HL-60 (cell line): ENCODE measurements at regions not wholly inside any gene's neighbourhood (a gene's known extent, or its start where the extent isn't known, plus 50 kb on each side); places are given as distances from the start of the nearest gene placed in this dataset.
"Not testable (repeated sequence)": the region's sequence is repeated elsewhere in the genome, so short reads cannot be mapped to it uniquely, and the experiment has no call there.

ENCODE experiments used
- DNase-seq, 2 experiments: peaks; one replicate each; pipeline ENCODE4 v3.0.0-alpha.2; 2010 to 2020; ENCODE audit warnings: low read depth in 1 of 2, low spot score in 1 of 2
- H3K27ac ChIP-seq: fragments of 250-450 bp; sonication (Bioruptor Pico); replicated peaks from 2 replicates; pipeline ENCODE4 v1.5.1; 2020; ENCODE audit warnings: mild to moderate bottlenecking, moderate library complexity
- H3K27me3 ChIP-seq: fragments of 250-450 bp; sonication (Bioruptor Pico); 2 replicates; pipeline ENCODE4 v1.5.1; 2021; ENCODE audit warnings: mild to moderate bottlenecking, moderate library complexity; ENCODE audit not compliant: insufficient read depth, poor library complexity, severe bottlenecking
- H3K4me3 ChIP-seq: replicated peaks from 2 replicates; pipeline ENCODE4 v1.5.1; 2011; ENCODE audit warnings: mild to moderate bottlenecking, control low read depth, low read length; ENCODE audit not compliant: insufficient read depth
- GABPA ChIP-seq: IDR thresholded peaks from 2 replicates; pipeline ENCODE4 v1.6.1; 2012; ENCODE audit warnings: low read depth
- POLR2AphosphoS5 ChIP-seq: IDR thresholded peaks from 2 replicates; pipeline ENCODE4 v1.6.1; 2012; ENCODE audit warnings: low read depth
- SPI1 ChIP-seq: IDR thresholded peaks from 2 replicates; pipeline ENCODE4 v1.6.1; 2012; ENCODE audit warnings: low read depth, mild to moderate bottlenecking, borderline replicate concordance
- TF ChIP-seq, protein P1 (sequence below): IDR thresholded peaks from one replicate; pipeline ENCODE4 v1.5.1; 2011; ENCODE audit warnings: low read length, control low read depth, inconsistent platforms; ENCODE audit not compliant: insufficient read depth
- TF ChIP-seq, protein P2 (sequence below): IDR thresholded peaks from 2 replicates; pipeline ENCODE4 v1.6.1; 2012; ENCODE audit warnings: low read depth; ENCODE audit not compliant: insufficient replicate concordance

DNA sequence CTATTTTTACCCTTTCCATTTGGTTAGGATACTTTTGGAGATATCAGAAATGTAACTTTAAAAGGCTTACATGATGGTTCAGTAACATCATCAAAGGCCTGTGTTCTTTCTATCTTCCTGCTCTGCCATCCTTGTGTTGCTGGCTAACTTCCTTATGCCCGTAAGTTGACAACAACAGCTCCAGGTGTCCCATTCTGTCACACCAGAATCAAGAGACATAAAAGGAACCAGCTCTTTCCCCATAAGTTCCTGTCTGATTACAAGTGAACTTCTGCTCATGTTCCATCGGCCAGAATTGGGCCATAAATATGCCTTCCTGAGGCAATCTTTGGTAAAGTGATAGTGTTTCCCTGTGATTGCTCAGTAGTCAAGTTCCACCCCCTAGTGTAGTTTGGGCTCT is 92.4 kb downstream of the FAM170A start:
- H3K27ac ChIP-seq, result no peak overlapping the region
- H3K4me3 ChIP-seq, result no peak overlapping the region
- DNase-seq, result no peak
- H3K27me3 ChIP-seq, result no peaks in the 10 kb centered on the region
- TF ChIP-seq GABPA, result no peak
- TF ChIP-seq, protein P1, sequence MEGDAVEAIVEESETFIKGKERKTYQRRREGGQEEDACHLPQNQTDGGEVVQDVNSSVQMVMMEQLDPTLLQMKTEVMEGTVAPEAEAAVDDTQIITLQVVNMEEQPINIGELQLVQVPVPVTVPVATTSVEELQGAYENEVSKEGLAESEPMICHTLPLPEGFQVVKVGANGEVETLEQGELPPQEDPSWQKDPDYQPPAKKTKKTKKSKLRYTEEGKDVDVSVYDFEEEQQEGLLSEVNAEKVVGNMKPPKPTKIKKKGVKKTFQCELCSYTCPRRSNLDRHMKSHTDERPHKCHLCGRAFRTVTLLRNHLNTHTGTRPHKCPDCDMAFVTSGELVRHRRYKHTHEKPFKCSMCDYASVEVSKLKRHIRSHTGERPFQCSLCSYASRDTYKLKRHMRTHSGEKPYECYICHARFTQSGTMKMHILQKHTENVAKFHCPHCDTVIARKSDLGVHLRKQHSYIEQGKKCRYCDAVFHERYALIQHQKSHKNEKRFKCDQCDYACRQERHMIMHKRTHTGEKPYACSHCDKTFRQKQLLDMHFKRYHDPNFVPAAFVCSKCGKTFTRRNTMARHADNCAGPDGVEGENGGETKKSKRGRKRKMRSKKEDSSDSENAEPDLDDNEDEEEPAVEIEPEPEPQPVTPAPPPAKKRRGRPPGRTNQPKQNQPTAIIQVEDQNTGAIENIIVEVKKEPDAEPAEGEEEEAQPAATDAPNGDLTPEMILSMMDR, result no peak
- TF ChIP-seq, protein P2, sequence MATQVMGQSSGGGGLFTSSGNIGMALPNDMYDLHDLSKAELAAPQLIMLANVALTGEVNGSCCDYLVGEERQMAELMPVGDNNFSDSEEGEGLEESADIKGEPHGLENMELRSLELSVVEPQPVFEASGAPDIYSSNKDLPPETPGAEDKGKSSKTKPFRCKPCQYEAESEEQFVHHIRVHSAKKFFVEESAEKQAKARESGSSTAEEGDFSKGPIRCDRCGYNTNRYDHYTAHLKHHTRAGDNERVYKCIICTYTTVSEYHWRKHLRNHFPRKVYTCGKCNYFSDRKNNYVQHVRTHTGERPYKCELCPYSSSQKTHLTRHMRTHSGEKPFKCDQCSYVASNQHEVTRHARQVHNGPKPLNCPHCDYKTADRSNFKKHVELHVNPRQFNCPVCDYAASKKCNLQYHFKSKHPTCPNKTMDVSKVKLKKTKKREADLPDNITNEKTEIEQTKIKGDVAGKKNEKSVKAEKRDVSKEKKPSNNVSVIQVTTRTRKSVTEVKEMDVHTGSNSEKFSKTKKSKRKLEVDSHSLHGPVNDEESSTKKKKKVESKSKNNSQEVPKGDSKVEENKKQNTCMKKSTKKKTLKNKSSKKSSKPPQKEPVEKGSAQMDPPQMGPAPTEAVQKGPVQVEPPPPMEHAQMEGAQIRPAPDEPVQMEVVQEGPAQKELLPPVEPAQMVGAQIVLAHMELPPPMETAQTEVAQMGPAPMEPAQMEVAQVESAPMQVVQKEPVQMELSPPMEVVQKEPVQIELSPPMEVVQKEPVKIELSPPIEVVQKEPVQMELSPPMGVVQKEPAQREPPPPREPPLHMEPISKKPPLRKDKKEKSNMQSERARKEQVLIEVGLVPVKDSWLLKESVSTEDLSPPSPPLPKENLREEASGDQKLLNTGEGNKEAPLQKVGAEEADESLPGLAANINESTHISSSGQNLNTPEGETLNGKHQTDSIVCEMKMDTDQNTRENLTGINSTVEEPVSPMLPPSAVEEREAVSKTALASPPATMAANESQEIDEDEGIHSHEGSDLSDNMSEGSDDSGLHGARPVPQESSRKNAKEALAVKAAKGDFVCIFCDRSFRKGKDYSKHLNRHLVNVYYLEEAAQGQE, result no peak
- no peak for TF ChIP-seq SPI1
- no peak for TF ChIP-seq POLR2AphosphoS5

DNA sequence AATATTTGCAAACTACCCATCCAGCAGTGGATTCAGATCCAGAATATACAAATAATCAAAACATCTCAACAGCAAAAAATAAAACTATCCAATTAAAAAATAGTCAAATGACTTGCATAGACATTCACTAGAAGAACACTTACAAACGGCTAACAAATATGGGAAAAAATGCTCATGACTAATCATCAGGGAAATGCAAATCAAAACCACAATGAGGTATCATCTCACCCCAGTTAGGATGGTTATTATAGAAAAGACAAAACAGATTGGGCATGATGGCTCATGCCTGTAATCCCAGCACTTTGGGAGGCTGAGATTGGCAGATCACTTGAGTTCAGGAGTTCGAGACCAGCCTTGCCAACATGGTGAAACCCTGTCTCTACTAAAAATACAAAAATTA is 95.9 kb downstream of the FAM170A start:
- not testable (repeated sequence) for DNase-seq, H3K4me3 ChIP-seq, H3K27ac ChIP-seq, H3K27me3 ChIP-seq

DNA sequence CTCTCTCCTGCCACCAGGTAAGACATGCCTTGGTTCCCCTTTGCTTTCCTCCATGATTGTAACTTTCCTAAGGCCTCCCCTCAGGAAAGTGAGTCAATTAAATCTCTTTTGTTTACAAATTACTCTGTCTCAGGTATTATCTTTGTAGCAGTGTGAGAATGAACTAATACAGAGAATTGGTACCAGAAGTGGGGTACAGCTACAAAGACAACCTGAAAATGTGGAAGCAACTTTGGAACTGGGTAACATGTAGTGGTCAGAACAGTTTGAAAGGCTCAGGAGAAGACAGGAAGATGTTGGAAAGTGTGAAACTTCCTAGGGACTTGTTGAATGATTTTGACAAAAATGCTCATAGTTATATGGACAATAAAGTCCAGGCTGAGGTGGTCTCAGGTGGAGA is 97.2 kb downstream of the FAM170A start:
- Histone ChIP-seq H3K27me3 (no peaks in the 10 kb centered on the region), H3K4me3 (no peak overlapping the region), H3K27ac (no peak overlapping the region)
- no peak for DNase-seq
- TF ChIP-seq, protein P2, result no peak

DNA sequence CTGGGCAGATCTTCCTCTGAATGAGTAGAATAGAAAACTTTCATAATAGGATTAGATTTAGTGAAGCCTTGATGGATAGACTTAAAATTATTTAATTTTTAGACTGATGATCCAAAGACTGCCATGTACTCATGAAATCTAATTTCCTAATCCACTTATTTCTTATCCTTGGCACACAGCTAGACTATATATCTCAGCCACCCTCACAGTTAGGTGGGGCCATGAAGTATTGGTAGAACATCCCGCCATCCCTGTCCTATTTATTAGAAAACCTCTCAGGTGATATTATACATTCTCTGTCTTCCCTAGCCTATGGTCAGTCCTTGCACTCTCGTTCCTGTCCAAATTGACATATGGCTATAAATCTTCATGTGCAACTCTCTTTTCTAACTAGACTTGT is 110.9 kb downstream of the FAM170A start:
- Histone ChIP-seq H3K27ac (no peak overlapping the region), H3K4me3 (no peak overlapping the region), H3K27me3 (no peaks in the 10 kb centered on the region)
- DNase-seq, result no peak
- TF ChIP-seq SPI1 (no peak), POLR2AphosphoS5 (no peak), GABPA (no peak)
- TF ChIP-seq, protein P2, result no peak
- TF ChIP-seq, protein P1, result no peak
